ENCODE measurements at regions not wholly inside any gene's neighbourhood (a gene's known extent, or its start where the extent isn't known, plus 50 kb on each side); places are given as distances from the start of the nearest gene placed in this dataset.
"Not testable (repeated sequence)": the region's sequence is repeated elsewhere in the genome, so short reads cannot be mapped to it uniquely, and the experiment has no call there.

DNA sequence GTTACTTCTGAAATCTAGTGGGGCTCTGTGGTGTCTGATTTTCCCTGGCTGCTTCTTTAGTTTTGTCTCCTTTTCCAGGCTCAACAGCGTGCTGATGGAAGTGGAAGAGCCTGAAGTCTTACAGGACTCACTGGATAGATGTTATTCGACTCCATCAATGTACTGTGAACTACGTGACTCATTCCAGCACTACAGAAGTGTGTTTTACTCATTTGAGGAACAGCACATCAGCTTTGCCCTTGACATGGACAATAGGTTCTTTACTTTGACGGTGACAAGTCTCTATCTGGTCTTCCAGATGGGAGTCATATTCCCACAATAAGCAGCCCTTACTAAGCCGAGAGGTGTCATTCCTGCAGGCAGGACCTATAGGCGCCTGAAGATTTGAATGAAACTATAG is 51.1 kb downstream of the NBPF8 start:
- not testable (repeated sequence) for DNase-seq

GRCh38 chr1:120477663-120478062 is 62.8 kb downstream of the NBPF8 start:
- not testable (repeated sequence) for DNase-seq

GRCh38 chr1:120478400-120478799 is 63.6 kb downstream of the NBPF8 start:
- DNase-seq = not testable (repeated sequence)

DNA sequence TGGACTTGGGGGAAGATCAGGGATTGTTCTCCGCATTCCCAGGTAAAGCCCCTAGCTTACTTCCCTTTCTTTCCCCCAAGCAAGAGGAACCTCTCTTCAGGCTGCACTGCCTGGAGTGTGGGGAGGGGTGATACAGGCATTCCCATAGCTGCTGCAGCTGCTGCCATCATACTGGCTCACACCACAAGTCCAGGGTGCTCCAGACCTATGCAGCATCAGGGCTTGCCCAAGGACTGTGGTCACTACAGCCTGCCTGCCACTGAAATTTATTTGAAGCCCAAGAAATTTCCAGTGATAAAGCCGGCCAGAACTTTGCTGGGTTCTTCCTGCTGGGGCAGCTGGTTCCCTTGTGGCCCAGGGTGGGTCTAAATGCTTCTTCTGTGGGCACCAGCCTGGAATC is 72.7 kb downstream of the NBPF8 start:
- not testable (repeated sequence) for DNase-seq

DNA sequence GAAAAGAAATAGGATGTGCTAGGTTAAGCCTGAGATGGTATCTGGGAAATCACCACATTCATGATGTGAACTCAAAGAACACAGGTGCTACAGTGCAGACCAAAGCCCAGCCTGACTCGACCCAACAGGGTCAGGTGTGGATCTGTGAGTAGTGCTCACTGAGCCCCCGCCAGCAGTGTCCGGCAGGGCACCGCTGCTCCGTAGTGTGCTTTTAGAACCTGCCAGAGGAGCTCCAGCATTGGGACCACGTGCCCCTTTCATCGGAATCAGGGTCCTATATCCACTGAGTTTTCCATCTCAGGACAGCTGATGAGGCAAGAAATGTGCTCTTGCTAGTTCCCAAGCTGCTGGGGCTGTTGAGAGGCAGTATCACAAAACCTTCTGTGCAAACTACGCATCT is 74.4 kb downstream of the NBPF8 start:
- not testable (repeated sequence) for DNase-seq

DNA sequence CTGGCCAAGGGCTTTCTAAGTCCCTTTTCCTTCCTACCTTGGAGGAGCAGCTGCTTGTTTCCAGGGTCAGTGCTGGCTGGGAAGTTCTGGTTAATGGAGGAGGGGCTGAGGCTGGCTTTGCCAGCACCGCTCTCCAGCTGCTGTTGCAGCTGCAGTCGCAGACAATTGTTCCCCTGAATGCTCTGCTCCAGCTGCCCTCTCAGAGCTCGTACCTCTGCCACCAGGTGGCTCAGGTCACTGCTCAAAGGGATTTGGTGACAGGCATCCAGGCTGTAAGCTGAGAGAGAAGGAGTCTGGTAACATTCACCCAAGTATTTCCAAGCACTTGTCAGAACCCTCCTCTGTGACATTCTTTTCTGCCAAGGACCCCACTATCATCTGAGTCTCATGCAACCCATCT is 82.3 kb downstream of the NBPF8 start:
- not testable (repeated sequence) for DNase-seq

DNA sequence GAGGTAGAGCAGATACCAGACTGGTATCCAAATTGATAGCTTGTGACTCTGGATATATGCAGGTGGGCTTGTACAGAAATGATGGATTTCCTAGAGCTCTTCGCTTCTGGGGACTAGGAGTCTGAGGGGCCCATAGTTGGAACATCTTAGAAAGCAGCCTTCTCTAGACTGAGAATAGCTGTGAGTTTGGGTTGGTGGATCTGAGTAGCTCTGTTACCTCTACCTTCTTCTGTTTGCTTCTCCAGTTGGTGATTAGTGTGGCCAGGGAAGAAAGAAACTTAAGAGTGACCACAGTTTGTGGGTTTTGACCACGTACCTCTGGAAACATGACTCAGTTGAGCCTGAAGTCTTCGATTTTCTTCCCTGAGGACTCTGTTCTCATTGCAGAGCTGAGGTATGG is 88.4 kb downstream of the NBPF8 start:
- not testable (repeated sequence) for DNase-seq

- DNase-seq = not testable (repeated sequence)
Measured at GRCh38 chr1:120506352-120506751, 91.5 kb downstream of the NBPF8 start.

DNA sequence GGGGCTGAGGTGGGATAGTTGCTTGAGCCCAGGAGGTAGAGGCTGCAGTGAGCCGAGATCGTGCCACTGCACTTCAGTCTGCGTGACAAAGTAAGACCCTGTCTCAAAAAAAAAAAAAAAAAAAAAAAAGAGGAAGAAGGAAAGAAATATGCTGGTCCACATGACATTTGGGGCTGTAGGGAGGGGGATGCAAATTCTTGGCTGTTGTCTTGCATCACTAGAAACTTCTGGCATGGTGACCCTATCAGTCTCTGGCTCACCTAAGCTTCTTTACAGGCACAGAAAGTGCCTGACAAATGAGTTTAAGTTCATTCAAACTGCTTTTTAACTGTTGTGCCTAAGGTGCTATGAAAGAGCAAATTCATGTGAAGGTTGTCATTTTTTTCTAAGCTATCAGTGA is 93.5 kb downstream of the NBPF8 start:
- not testable (repeated sequence) for DNase-seq

DNA sequence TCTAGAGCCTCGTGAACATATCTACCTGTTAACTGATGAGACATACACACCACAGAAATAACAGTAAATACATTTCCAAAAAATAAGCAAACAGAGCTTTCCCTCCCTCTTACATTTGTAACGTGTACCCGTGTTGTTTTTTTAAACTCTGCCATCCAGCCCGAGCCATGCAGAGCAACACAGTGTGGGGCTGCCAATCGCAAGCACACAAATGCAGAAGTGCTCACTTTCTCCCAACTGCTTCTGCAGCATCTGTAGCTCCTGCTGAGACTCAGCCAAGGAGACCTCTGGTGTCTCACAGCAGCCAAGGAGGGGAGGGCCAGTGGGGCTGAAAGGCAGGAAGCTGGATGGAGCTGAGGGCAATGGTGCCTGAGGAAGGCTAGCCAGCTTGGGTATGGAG is 94.4 kb downstream of the NBPF8 start:
- not testable (repeated sequence) for DNase-seq

GRCh38 chr1:120513099-120513498 is 98.3 kb downstream of the NBPF8 start:
- DNase-seq = not testable (repeated sequence)

DNA sequence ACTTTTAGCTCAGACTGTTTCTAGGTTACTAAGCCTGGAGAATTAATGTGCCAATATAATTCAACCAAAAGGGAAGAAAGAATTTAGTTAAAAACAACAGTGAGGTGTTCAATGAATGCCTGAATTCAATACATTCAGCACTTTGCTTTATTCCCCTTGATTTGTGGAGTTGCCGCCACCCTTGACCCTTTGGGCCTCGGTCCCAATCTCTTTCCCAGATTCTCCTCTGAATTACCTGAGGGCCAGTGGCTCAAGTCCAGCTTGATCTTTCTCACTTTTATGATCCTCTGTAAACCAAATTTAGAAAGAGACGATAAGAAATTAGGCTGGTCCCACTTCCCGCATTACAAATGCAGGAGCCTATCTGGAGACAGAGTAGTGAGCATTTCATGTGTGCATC is 98.7 kb downstream of the NBPF8 start:
- DNase-seq = not testable (repeated sequence)

GRCh38 chr1:120519196-120519595 is 104.4 kb downstream of the NBPF8 start:
- not testable (repeated sequence) for DNase-seq

GRCh38 chr1:120524416-120524815 is 109.6 kb downstream of the NBPF8 start:
- not testable (repeated sequence) for DNase-seq

DNA sequence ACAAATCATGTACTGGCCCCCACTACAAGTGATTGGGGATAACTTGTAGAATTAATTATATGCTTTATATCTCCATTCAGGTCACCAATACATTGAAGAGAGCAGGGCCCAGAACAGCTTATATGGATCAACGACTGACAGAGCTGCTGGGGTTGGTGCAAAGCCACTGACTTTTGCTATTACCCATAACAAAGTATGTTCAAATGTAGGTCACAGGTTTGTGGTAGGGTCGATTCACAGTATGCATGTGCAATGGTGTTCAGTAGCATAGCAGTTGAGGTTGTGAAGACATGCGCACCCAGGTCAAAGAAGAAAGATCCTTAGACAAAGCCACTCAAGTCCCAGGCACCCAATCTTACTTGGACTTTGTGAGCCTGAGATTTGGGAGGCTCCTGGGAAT is 110.6 kb downstream of the NBPF8 start:
- not testable (repeated sequence) for DNase-seq

DNA sequence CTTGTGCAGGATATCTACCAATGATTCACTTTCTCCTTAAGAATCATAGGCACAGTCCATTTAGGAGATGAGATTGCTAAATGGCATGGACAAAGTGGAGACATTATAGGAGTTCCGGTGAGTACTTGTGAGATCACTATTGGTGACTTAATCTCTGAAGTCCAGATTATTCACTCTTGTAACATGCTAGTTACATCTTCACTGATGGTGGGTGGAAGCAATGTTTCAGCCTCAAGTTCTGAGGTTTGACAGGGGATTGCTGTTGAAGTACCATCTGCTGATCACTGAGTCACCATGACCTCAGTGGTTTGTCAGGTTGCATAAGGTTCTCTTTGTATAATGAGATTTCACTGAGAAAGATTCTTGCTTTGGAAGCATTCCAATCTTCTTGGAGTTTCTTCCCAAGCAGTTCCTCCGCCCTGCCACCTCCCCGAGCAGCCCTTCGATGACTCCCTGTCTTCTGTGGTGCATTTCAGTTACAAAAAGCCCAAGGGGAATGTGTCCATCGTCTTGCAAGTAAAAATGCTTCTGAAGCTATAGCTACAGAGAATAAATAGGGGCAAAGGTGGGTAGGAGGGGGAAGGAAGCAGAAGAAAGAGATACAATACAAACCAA is 114.7 kb downstream of the NBPF8 start:
- DNase-seq = not testable (repeated sequence)

GRCh38 chr1:120531455-120531854 is 116.6 kb downstream of the NBPF8 start:
- not testable (repeated sequence) for DNase-seq

DNA sequence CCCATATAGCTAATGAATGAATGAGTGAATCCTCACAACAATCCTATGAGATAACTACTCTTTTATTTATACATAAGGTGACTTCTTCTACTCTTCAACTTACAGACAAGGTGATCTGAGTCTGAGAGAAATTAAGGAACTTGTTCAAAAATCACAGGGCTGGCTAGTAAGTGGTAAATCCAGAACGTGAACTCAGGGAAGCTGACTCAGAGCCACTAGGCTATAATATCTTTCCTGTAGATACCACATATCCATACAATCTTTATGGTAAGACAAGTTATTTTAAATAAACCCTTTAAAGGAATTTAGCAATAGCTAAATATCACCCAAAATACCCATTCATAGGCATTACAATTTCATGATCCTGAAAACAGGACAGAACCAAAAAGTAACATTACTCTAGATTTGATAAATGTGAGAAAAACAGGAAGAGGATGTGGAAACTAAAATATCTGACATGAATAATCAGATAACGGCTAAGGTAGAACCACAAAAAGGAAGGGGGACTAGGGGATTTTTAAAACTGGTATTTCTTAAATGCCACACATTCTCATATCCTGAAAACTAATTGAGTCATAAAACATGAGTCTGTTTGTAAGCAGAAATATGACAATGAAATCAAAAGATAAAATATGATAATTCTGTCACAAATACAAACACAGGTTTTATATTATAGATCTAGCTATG is 119.7 kb downstream of the NBPF8 start:
- DNase-seq = not testable (repeated sequence)

GRCh38 chr1:120535052-120535451 is 120.2 kb downstream of the NBPF8 start:
- DNase-seq = not testable (repeated sequence)

- DNase-seq = not testable (repeated sequence)
Measured at GRCh38 chr1:120541394-120541793, 126.6 kb downstream of the NBPF8 start.

DNA sequence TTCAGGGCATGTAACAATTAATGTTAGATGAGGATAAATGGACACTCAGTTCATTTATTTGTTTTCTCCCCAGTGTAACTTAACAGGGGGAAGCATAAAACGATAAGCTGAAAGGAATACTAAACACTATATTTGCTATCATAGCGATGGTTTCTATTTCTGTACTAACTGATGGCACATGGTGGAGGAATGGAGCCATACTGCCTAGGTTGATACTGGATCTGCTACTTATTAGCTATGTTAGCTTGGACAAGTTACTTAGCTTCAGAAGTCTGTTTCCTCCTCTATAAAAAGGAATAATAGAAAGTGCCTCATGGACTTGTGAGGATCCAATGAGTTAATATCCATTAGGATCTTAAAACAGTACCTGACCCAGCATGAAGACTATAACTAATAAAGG is 127.5 kb downstream of the NBPF8 start:
- not testable (repeated sequence) for DNase-seq

DNA sequence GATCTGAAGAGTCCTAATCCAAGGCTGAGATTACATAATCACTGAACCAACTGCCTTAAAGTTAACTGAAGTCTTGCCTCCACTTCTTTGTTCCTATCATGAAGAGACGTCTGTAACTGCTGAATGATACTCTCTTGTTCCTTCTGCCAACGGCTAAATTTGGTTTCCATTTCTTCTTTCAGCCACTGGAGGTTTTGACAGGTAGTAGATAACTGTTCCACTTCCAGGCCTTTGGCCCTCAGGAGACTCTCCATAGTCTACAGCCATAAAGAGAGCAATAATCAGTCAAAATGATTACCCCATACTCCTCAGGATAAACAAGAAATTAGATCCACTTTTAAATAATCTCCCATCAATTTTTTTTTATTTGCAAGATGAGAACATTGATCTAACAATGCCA is 128.1 kb downstream of the NBPF8 start:
- DNase-seq = not testable (repeated sequence)

DNA sequence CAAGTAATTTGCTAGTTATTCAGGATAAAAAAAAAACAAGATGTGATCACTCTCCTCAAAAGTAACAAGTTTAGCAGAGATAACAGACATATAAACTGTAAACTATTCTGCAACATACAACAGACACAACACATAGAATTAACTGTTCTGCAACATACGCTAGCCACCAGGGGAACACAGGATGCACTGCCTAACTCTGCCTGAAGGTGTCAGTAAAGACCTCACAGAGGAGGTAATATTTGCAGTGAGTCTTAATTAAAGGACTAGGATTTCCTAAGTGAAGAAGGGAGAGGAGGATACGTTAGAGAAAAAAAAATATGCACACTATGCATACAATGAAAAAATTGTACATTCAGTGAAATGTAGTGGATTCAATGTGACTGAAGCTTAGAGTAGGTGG is 129.6 kb downstream of the NBPF8 start:
- not testable (repeated sequence) for DNase-seq

GRCh38 chr1:120550335-120550734 is 135.5 kb downstream of the NBPF8 start:
- DNase-seq = not testable (repeated sequence)

GRCh38 chr1:120552190-120552589 is 137.4 kb downstream of the NBPF8 start:
- not testable (repeated sequence) for DNase-seq

Measured in NCI-H82 (cell line).